Ammon's horn (tissue), 1 donor: ENCODE measurements at regions not wholly inside any gene's neighbourhood (a gene's known extent, or its start where the extent isn't known, plus 50 kb on each side); places are given as distances from the start of the nearest gene placed in this dataset.
"Not testable (repeated sequence)": the region's sequence is repeated elsewhere in the genome, so short reads cannot be mapped to it uniquely, and the experiment has no call there.

Source experiments
- DNase-seq: peaks from one replicate; pipeline ENCODE4 v3.0.0-alpha.2; 2016; ENCODE audit warnings: low spot score

DNA sequence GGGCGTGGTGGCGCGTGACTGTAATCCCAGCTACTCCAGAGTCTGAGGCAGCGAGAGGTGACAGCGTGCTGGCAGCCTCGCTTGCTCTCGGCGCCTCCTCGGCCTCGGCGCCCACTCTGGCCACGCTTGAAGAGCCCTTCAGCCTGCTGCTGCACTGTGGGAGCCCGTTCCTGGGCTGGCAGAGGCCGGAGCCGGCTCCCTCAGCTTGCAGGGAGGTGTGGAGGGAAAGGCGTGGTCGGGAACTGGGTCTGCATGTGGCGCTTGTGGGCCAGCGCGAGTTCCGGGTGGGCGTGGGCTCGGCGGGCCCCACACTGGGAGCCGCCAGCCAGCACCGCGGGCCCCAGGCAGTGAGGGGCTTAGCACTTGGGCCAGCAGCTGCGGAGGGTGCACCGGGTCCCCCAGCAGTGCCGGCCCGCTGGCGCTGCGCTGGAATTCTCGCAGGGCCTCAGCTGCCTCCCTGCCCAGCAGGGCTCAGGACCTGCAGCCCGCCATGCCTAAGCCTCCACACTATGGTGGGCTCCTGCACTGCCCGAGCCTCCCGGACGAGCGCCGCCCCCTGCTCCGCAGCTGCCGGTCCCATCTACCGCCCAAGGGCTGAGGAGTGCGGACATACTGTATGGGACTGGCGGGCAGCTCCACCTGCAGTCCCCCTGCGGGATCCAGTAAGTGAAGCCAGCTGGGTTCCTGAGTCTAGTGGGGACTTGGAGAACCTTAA, 1093.3 kb upstream of the CDH8 start:
- DNase-seq = no peak

DNA sequence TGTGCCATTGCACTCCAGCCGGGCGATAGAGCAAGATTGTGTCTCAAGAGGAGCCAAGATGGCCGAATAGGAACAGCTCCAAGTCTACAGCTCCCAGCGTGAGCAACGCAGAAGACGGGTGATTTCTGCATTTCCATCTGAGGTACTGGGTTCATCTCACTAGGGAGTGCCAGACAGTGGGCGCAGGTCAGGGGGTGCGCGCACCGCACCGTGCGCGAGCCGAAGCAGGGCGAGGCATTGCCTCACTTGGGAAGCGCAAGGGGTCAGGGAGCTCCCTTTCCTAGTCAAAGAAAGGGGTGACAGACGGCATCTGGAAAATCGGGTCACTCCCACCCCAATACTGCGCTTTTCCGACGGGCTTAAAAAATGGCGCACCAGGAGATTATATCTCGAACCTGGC, 1083.7 kb upstream of the CDH8 start:
- DNase-seq = not testable (repeated sequence)

DNA sequence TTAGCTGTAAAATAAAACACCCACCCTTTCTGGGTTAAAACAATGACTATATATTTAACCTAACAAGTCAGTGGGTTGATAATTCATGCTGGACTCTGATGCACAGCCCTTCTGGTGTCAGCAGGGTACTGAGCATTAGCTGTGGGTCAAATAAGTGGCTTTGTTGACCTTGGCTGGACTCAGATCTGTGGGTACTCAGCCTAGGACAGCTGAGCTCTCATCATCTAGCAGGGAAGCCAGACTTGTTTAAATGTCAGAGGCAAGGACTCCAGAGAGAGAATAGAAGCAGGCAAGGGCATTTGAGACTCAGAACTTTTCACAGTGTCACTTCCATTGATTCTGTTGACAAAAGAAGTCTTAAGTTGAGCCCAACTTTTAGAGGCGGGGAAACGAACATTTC, 1063.8 kb upstream of the CDH8 start:
- no peak for DNase-seq

DNA sequence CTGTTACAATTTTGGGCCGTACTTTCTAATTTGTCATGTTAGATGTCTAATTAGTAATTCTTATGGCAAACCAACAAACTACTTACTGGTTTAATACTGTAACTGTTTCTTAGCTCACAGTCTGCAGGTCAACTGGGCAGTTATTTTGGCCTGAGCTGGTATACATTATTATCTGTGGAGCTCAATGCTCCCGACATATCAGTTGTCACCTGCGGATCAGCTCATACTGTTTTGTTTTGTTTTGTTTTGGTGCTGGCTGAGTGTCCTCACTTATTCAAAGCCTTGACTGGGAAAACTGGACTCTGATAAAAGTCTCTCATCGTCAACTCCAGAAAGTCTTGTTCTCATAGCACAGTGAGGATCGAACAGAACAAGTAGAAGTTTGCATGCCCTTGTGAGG, 1060.6 kb upstream of the CDH8 start:
- DNase-seq = no peak

DNA sequence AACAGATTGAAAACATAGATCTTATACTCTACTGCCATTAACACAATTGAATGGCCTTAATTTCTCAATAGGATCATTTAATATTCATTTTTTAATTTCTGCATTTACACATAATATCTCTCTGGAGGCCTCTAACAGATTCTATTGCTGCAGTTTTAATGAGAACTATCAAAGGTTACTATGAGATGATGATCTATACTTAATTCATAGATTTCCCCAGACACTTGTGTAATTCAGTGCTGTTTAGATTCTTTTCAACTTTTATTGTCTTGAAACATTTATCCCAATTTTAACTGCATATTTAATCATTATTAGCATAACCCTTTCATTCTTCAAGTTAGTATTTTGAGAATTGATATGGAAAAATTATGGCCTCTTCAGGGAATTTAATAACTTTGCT, 1056.5 kb upstream of the CDH8 start:
- DNase-seq = no peak

DNA sequence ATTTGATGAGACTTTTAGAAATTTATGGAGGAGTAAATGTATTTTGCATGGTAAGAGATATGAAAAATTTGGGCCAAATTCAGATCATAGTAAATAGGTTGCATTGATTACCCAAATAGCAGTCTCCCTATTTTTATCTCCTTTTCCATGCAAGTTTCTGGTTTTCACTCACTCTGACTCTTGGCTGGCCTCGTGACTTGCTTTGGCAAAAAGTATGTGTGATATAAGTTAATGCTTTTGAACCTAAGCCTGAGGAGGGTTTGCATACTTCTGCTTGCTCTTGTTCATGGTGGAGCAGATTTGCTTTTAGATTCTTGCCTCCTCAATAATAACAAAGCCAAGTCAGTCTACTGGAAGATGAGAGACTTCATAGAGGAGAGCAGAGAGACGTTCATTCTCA, 1045.9 kb upstream of the CDH8 start:
- DNase-seq = no peak

DNA sequence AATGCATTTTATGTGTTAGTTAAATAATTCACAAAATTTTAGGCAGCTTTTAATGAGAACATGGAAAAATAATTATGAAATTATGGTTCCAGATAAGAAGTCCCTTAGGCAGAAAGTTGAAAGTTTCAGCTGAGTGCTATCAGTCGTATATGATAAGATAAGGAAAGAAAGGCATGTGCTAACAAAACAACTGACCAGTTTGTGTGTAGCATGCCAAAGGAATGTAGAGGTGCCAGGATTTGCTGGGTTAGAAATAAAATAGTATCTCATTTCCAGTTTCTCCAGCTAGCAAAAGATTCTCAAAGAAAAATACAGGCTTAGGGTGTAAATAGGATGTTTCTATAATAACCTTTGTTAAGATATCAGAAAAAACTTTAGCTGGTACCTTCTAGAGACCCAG, 1044.5 kb upstream of the CDH8 start:
- no peak for DNase-seq

DNA sequence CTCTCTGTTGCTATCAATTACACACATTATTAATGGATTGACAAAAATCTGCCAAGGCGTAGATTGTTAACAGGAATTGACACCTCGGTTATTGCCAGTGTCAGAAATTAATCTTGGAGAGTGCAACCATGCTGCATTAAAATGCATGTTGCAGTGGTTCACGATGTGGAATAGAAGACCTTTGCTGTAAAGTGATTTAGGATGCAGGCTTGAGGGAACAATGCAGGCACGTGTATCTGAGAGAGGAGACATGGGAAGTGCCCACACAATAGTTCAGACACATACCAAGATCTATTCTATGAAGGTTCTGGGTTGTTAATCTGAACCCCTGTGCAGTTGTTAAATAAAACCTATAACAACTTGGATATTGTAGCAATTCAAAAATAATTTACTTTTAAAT, 1032.8 kb upstream of the CDH8 start:
- no peak for DNase-seq

DNA sequence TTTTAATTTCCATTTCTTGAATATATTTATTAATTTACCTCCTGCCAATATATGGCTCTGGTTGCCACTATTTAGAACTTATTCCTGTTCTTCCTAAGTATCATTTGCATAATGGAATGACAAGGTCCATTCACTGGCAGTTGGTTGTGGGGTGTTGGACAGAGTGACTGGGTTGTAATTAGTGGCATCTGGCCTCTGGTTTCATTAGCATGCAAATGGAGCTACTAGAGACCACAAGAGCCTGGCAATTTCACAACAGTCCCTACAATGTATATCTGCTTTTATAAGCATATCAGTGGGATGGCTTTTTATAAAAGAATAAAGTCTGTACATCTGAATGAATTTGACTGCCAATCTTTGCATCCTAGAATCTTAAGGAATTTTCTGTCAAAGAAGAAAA, 1030.9 kb upstream of the CDH8 start:
- DNase-seq = no peak

DNA sequence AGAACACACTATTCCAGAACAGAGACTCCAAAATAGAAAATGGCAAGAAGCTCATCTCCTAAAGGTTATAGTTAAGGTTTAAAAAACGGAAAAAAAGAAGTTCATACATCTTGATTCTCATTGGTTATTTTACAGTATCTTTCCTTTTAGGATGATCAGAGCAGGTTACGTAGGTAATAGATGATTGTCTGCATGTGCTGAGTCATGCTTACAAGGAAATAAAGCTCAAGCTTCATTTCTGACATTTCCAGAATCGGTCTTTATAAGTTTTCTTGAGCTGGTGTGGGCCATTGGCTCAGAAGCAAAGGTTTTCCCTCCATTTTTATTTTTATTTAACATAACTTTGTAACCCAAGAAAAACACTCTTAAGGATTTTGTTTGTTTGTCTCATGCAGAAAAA, 1030.3 kb upstream of the CDH8 start:
- no peak for DNase-seq

DNA sequence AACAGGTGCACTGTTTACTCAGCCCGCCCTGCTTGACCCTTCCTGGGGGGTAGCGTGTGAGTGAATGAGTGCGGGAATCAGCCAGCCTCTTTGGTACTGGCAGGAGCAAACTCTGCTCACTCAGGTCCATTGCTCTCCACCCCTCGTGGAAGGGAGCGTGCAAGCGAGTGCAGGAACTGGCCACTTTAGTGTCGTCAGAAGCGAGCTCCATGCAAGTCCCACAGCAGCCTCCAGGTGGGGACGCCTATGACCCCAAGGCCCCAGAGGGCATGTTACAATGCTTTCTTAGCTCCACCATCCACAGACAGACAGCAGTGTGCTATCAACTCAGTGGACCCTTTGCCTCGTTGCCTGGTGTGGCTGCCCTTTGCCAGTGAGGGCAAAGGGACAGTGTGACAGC, 1025.1 kb upstream of the CDH8 start:
- DNase-seq = no peak

DNA sequence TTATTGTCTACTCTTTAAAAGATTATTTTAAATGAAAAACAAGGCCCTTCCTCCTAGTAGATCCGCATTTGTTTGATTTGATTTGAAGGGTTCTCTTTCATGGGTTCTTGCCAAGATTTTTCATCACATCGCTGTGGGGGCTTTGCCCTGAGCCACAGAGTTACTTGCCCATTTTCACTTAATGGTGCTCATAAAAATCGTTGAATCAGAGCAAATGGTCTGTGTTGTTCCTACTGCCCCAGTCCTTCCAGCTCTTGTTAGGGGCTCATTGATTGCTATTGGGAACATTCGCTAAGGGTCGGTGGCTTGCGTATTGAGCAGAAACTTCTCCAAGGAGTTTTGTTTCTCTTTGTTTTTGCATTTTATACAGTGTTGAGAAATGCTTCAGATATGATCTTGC, 1023.4 kb upstream of the CDH8 start:
- no peak for DNase-seq

DNA sequence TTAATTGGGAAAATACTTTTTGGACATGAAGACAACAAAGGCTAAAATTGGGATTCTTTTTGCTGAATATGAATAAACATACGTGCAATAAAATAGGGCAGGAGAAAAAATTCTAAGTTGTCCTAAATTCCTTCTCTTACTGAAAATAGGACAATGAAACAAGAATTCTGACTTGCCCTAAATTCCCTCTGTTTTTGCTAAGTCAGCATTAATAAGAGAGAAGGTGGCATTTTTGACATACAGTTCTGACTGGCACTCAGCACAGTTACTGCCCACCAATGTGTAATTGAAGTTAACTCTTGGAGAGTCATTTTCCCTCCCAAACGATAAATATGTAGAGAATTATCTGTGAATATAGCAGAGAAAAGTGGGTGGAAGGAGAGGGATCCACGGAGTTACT, 1021.1 kb upstream of the CDH8 start:
- no peak for DNase-seq

DNA sequence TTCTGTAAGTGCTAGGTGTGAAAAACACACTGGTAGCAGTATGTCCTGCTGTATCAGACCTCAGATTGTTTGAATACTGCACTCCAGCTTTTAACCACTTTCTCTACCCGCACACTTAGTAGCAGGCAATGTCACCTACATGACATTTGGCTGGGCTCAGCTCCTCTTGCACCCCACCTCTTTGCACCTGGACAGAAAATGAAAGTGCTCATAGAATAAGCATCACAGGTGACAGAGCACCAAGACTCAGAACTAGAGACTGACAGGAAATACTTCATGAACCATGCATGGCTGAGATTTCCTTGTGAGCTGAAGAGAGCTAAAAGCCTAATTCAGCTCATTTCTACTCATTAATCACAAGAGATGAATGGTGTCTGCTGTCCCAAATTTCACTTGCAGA, 1014.2 kb upstream of the CDH8 start:
- no peak for DNase-seq

DNA sequence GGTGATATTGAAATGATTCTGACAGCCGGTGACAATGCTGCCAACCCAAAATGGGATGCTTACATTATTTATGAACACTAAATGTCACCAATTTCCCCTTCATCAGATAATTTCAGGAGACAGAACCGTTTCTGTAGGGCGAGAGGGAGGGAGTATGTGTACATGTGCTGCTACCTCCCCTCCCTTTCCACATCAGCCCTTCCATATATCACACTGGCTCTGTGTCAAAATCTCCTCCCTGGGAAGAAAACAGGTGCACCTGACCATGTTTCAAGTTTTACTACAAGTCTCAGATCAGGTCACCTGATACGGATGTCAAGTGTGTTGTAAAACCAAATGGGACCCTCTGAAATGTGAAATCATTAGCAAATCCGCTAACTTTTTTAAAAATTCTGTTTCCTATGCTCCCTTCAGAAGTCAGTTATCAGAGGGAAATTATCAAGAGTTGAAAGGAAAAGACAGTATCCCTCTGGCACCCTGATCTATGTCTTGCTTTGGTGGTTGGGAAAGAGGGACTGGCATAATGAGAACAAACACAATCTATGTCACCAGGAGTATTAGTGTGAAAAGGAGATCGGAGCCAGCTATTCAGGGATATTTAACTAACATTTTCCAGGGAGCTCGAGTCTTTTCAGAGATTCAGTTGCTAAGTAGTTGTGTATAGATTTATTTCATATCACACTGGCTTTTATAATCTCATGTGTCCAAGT, 1002.3 kb upstream of the CDH8 start:
- DNase-seq = no peak

DNA sequence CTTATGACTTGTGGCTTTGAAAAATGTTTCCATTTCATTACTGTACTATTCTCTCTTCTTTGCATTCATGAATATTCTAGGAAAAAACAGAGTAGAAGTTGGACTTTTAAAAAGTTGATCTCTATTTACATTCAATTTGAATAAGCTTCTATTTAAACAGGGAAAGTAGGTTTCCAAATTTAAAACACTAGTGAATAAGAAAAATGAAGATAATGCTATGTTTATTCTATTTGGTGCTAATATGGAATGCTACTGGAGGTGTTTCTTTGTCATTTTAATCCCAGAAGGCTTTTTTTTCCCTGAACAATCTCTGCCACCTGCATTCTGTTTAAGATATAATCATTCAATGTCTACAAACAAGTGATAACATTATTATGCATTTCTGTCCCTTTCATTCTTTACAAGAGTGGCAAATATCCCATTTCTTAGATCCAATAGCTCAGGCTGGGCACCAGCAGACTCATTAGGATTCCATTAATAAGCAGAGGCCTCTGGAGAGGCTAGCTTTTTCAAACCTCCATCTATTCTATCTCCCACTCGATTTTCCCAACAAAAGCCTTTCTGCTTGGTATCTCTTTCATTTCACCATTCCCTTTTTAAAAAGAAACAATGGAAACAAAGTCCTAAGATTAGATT, 1001.6 kb upstream of the CDH8 start:
- DNase-seq = no peak

DNA sequence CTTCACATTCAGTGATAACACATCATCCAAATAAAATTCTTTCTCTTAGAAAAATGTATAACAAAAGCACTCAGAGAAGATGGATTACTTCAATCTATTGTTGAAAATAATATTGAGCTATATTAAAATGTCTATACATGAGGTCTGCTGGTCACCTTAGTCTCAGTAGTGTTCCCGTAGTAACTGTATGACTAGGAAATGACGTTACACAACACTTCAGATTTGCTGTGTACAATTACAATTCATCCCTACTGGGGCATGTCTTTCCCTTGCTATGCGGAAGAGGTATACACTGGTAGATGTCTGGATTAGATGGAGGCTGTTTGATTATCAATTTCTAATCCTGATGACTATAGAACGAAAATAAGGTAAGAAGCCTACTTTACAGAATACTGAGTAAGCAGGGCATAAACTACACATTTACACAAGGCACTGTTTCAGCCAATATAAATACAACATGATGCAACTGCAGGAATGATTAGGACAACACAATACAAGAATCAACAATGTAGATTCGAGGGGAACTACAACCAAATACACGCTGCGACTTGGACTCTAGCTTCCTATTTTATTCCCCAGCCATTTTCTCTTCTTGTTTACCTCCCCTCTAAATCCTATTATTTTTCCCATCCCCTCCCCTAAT, 982.5 kb upstream of the CDH8 start:
- no peak for DNase-seq

DNA sequence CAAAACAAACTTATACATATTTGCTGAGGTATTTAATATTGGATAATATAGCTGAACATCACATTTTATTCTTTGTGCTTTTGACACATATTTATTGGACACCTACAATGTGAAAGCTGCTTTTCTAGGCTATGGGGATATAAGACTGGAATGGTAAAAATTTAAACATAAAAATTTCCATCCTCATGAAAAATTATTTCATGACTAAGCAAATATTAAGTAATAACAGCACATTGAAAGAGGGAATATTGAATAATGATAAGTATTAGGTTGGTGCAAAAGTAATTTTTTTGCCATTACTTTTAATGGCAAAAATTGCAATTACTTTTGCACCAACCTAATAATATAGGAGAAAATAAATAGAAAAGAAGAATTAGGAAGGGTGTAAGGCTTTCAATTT, 972.5 kb upstream of the CDH8 start:
- no peak for DNase-seq

DNA sequence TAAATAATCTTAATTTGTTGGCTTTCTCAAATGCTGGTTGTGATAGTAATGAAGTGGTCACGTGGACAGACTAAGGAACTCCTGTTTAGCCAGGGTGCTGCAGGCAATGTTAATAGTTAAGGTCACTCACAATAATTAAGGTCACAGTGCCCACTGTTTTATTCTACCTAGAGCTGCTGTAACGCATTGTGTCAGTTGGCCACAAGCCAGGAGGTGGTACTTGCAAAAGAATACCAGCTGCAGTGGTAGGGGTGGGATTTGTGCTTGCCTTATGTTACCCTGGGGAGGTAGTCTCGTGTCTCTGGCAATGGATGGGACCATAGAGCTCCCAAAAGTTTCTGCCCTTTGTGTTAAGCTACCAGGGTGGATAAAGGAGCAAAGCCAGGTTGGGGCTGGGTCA, 969.1 kb upstream of the CDH8 start:
- no peak for DNase-seq

DNA sequence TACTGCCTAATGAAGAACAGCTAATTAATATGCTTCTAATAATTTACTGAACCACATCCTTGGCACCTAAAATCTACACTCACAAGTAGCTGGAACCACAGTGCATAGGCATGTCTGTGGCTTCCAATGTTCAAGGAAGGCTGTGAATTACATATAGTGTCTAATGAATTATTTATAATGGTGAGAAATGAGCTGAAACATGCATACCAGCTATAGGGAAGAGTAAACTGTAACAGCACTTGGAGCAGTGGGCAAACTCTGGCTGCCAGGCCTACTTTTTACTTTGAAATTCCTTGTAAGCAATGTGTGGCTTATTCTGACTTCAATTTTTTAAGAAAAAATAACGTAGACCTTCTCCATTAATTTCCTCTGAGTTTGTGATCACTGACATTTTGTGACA, 953.2 kb upstream of the CDH8 start:
- DNase-seq = no peak

DNA sequence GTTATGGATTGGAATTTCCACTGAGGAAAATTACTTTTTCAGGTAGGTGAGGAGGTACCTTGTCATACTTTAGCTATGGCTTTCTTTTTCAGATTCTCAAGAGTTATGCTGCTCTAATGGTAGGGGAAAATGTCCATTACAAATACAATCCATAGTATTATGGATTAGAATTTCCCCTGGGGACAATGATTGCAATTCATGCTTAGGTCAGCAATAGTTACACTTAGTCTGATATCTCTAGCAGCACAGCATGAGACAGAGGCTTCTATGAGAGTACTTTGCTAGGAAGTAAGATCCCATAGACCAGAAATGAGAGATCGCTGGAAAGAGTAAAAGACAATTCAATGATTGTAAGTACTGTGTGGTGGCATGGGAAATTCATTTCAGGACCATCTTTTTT, 949.5 kb upstream of the CDH8 start:
- no peak for DNase-seq

DNA sequence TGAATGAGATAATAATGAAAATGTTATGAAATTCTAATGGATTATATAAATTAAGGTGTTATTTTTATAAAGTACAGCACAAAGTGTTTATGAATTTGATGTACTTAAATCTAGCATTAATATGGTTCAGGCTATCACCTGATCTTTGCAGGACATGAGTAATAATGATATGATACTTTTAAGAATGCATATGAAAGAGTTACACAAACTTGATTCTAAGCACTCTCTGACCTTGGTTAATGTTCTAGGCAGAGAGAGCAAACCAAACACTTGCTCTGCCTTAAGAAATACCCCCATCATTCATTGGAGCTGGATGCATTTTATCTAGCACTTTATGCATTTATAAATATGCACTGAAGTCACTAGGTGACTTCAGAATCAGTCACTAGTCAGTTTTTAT, 942.2 kb upstream of the CDH8 start:
- no peak for DNase-seq

DNA sequence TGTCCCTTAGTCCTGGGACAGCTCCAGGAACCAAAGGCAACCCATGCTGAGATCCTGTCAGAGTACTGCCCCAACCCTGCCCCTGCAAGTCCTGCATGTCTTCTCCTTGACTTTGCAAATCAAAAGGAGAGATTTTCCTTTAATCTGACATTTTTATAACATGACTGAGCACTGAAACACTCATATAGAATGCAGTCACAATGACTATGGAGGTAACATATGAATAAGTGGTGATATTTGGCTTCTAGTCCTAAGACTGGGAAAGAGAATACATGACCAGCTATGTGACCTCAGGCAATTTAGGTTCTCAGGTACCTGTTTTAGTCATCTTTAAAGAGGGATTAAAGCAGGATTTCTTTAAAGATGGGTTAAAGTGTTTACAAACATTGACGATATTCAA, 941.6 kb upstream of the CDH8 start:
- DNase-seq = no peak
